BLaER1 treated with 17β-estradiol and CSF1 and Interleukin-3, amounts not matched to agents 10 nM and 100 nM (cell line): ENCODE measurements at regions not wholly inside any gene's neighbourhood (a gene's known extent, or its start where the extent isn't known, plus 50 kb on each side); places are given as distances from the start of the nearest gene placed in this dataset.
A peak's percentile ranks its signal among the peaks of the same experiment; 100 is the strongest.

Source experiments
- H3K27ac ChIP-seq, 11 experiments: shearing (Covaris generic); formaldehyde crosslinking; 2 replicates each; pipeline ENCODE4 v1.8.1; 2022
- H3K27me3 ChIP-seq, 11 experiments: shearing (Covaris generic); formaldehyde crosslinking; 2 replicates each; pipeline ENCODE4 v1.8.1; 2022
- H3K36me3 ChIP-seq, 11 experiments: shearing (Covaris generic); formaldehyde crosslinking; 2 replicates each; pipeline ENCODE4 v1.8.1; 2022
- H3K4me1 ChIP-seq, 10 experiments: shearing (Covaris generic); formaldehyde crosslinking; 2 replicates each; pipeline ENCODE4 v1.8.1; 2022
- H3K4me2 ChIP-seq, 11 experiments: shearing (Covaris generic); formaldehyde crosslinking; 2 replicates each; pipeline ENCODE4 v1.8.1; 2022
- H3K4me3 ChIP-seq, 10 experiments: shearing (Covaris generic); formaldehyde crosslinking; 2 replicates each; pipeline ENCODE4 v1.8.1; 2022
- H3K9ac ChIP-seq, 11 experiments: shearing (Covaris generic); formaldehyde crosslinking; 2 replicates each; pipeline ENCODE4 v1.8.1; 2022
- H3K9me3 ChIP-seq, 11 experiments: shearing (Covaris generic); formaldehyde crosslinking; replicated peaks in 1 of 11; 2 replicates each; pipeline ENCODE4 v1.8.1; 2022
- H4K20me1 ChIP-seq, 11 experiments: shearing (Covaris generic); formaldehyde crosslinking; 2 replicates each; pipeline ENCODE4 v1.8.1; 2022
- Cebpa-rat ChIP-seq, 11 experiments: shearing (Covaris generic); IDR thresholded peaks; 2 replicates each; pipeline ENCODE4 v1.8.1; 2022

GRCh38 chr7:96933067-96933645 lies 72.2 kb upstream of the DLX6 start:
- TF ChIP-seq Cebpa-rat (IDR thresholded peaks at IDR 0.05) = no peak
- Histone ChIP-seq H3K27me3 (no peaks in the 10 kb centered on the region), H3K9ac (no peak overlapping the region), H4K20me1 (no peaks in the 10 kb centered on the region), H3K36me3 (no peaks in the 10 kb centered on the region), H3K4me1 (peaks cover 0 to 2% (median 0%) of the 10 kb centered on the region in 10 experiments; a peak in 1 of 20 replicates), H3K9me3 (no peaks in the 10 kb centered on the region), H3K4me3 (no peak overlapping the region), H3K27ac (no peak overlapping the region), H3K4me2 (no peak overlapping the region)

DNA sequence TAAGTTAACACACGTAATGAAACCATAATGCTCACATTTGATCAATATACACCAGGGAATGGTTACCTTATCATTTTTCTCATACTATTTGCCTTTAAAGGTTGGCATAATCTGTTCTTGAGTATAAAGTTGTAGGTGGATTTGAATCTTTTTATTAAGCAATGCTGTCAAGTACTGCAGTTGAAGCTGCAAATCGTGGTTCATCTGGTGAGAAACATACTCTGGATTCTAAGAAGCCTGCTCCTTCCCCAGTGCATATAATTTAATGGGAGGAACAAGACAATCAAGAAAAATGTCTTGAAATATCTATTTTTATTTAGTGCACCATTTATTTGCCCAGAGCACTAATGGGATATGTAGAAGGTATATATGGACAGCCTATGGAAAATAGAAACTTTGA lies 68.7 kb upstream of the DLX6 start:
- no peaks in the 10 kb centered on the region for H3K9me3 ChIP-seq
- H3K4me1 ChIP-seq = peaks cover 0 to 5% (median 0%) of the 10 kb centered on the region in 10 experiments; a peak in 1 of 20 replicates
- no peak for TF ChIP-seq Cebpa-rat (IDR thresholded peaks at IDR 0.05)
- no peaks in the 10 kb centered on the region for H3K27me3 ChIP-seq
- no peak overlapping the region for H3K9ac ChIP-seq
- H3K4me2 ChIP-seq = no peak overlapping the region
- no peak overlapping the region for H3K27ac ChIP-seq
- no peaks in the 10 kb centered on the region for H3K36me3 ChIP-seq
- no peak overlapping the region for H3K4me3 ChIP-seq
- no peaks in the 10 kb centered on the region for H4K20me1 ChIP-seq

GRCh38 chr7:96942112-96942511 lies 63.2 kb upstream of the DLX6 start:
- Histone ChIP-seq H3K27ac (no peak overlapping the region), H3K9me3 (no peaks in the 10 kb centered on the region), H3K36me3 (no peaks in the 10 kb centered on the region), H3K4me3 (no peak overlapping the region), H3K4me2 (no peak overlapping the region), H4K20me1 (no peaks in the 10 kb centered on the region), H3K9ac (no peak overlapping the region), H3K27me3 (no peaks in the 10 kb centered on the region), H3K4me1 (peaks cover 0 to 5% (median 0%) of the 10 kb centered on the region in 10 experiments; a peak in 1 of 20 replicates)
- no peak for TF ChIP-seq Cebpa-rat (IDR thresholded peaks at IDR 0.05)

DNA sequence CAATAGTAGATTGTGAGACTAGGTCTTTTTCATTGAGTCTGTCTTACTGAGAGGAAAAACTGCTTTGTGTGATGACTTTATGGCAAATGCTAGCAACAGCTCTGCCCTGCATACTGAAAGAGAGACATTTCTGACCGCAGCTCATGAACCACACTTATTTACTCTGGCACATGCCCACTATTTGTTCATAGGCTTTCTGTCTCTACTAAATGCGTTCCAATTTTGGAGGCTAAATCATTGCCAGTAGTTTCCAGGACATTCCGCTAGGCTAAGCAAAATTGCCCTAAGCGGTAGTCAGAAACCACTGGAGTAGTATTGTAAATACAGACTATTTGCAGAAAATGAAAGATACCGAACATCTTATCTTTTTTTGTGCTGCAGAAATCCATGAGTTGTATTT lies 55.6 kb upstream of the DLX6 start:
- no peaks in the 10 kb centered on the region for H4K20me1 ChIP-seq

DNA sequence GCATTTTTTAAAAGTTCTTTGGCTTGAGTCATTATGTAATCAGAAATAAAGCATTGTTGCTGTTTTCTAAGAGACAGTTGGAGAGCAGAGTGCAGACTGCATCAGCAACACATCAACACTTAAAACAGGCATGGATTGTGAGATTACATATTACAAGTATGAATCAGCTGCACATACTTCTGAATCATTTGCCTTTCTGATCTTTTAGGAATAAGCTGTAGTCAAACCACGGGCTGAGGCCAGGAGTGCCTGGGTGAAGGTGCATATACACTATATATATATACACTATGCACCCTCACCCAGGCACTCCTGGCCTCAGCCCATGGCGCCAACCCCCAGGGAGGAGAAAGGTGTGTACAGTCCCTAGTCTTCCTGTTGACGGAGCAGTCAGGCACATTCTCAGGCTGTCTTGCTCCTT lies 52.4 kb upstream of the DLX6 start:
- Histone ChIP-seq H3K9me3 (no peaks in the 10 kb centered on the region), H3K4me2 (no peak overlapping the region), H3K27me3 (no peaks in the 10 kb centered on the region), H3K4me3 (no peak overlapping the region), H3K9ac (no peak overlapping the region), H3K27ac (no peak overlapping the region), H3K4me1 (peaks cover 0 to 10% (median 0%) of the 10 kb centered on the region in 10 experiments; a peak in 1 of 20 replicates), H4K20me1 (no peaks in the 10 kb centered on the region), H3K36me3 (no peaks in the 10 kb centered on the region)
- TF ChIP-seq Cebpa-rat (IDR thresholded peaks at IDR 0.05) = no peak

More for the DNA sequence above, 55.6 kb upstream of the DLX6 start:
- TF ChIP-seq Cebpa-rat (IDR thresholded peaks at IDR 0.05) = no peak
- H3K27ac ChIP-seq = no peak overlapping the region
- H3K9ac ChIP-seq = no peak overlapping the region
- peaks cover 0 to 10% (median 0%) of the 10 kb centered on the region in 10 experiments; a peak in 1 of 20 replicates for H3K4me1 ChIP-seq
- H3K4me3 ChIP-seq = no peak overlapping the region
- H3K36me3 ChIP-seq = no peaks in the 10 kb centered on the region
- peak overlapping the region in 1 of 11 experiments; percentile 37; a peak in 2 of 22 replicates for H3K4me2 ChIP-seq
- H3K27me3 ChIP-seq = no peaks in the 10 kb centered on the region
- no peaks in the 10 kb centered on the region for H3K9me3 ChIP-seq

- TF ChIP-seq Cebpa-rat (IDR thresholded peaks at IDR 0.05) = no peak
- no peaks in the 10 kb centered on the region for H3K9me3 ChIP-seq
- no peaks in the 10 kb centered on the region for H4K20me1 ChIP-seq
- no peaks in the 10 kb centered on the region for H3K36me3 ChIP-seq
- H3K27ac ChIP-seq = no peak overlapping the region
- peaks cover 0 to 10% (median 0%) of the 10 kb centered on the region in 10 experiments; a peak in 1 of 20 replicates for H3K4me1 ChIP-seq
- no peak overlapping the region for H3K4me2 ChIP-seq
- H3K4me3 ChIP-seq = no peak overlapping the region
- no peak overlapping the region for H3K9ac ChIP-seq
- H3K27me3 ChIP-seq = no peaks in the 10 kb centered on the region
Observed at GRCh38 chr7:96953676-96954513, 51.5 kb upstream of the DLX6 start.
